ENCODE measurements at regions not wholly inside any gene's neighbourhood (a gene's known extent, or its start where the extent isn't known, plus 50 kb on each side); places are given as distances from the start of the nearest gene placed in this dataset.

DNA sequence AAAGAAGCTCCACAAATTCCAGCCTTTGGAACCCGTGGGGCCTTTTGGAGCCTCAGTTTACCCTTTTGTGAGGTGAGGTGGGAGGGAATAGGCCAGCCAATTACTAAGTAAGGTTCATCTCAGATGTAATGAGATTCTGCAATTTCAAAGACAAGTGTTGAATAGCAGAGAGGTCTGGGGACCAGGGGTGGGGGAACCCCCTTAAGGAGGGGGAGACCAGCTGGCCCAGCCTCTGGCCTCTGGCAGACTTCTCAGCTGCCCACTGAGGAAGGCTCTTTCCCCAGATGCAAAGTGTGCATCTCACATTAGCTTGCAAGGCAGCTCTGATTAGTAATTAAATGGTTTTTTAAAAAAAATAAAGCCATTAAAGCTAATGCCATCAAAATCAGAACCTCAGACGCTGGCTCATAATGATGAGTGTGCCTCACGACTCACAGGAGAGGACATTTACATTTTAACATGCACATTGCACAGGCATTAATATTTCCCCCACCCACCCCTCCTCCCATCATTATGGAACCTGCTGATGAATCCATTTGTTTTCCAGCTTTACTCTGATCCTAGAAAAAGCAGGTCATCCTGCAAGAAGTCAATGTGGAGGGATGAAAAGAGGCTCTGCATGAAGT is 176.7 kb upstream of the TLE3 start:
- DNase-seq: no peak

DNA sequence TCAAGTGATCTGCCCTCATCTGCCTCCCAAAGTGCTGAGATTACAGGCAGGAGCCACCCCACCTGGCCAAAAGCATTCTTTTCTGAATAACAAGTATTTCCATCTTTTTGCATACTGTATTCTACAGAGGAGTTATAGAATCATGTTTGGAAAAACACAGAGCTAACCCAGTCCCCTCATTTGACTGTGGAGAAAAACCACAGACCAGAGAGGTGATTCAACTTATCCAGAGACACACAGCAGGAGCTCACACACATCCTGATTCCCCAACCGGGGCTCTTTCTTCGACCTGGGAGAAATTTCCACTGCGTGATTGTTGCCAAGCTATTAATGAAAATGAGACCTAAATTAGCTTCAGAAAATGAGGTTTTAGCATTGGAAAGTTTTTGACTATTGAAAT is 176.1 kb upstream of the TLE3 start:
- no peak for DNase-seq

DNA sequence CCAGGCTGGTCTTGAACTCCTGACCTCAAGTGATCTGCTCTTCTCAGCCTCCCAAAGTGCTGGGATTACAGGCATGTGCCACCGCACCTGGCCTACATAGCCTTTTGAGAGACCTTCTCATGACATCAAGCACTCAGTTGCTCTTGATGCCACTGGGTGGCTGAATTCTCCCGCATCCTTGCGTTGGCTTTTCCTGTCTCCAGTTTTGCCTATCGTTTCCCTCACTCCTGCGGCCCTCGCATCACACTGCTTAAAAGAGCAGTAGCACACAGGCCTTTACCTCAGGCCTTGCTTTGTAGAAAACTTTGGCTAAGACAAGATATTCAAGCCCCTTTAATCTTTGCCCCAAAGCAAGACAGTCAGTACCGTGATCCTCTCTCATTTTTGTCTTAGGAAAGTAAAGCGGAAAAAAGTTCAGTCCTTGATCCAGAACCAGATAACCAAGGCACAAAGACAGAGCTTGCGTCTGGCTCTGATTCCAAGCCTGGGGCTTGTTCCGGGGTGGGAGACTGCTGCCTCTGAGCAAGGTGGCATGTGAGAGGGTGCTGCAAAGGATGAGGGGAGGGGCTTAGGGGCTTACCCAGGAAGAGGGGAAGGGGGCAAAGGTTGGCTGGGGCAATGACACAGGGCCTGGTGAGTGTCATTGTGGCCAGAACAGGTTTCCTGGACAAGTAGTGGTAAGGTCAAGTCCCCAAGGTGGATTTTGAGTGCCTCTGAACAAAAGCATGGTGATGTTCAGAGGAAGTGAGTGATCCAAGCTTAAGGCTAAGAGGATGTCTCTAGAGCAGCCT is 175.0 kb upstream of the TLE3 start:
- DNase-seq: no peak

DNA sequence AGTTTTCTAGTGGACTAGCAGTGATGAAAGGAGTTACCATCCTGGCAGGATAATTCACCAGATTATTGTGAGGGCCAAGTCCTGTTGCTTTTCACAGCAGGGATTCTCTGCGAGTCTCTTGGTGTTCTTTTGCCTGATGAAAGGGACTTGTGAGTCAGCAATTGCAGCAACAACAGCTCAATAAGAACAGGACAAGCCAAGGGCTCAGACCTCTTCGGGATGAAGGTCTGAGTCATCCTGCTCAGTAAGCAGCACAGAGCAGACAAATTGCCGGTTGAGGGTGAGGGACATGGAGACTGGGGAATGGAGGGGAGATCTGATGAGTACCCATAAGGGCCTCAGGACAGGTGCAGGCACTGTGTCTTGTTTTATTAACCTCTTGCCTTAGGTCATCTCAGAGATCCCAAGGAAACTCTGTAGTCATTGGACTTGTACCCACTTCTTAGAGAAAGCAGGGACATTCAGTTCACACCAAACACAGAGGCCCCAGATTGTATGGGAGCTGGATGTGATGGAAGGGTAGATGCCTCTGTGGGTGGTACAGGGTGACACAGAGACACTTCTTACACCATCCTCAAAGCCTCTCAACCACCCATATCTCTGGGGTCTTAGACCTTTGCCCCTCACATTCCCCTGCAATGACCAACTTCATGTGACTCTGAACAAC is 173.8 kb upstream of the TLE3 start:
- peak; percentile 97 for DNase-seq

DNA sequence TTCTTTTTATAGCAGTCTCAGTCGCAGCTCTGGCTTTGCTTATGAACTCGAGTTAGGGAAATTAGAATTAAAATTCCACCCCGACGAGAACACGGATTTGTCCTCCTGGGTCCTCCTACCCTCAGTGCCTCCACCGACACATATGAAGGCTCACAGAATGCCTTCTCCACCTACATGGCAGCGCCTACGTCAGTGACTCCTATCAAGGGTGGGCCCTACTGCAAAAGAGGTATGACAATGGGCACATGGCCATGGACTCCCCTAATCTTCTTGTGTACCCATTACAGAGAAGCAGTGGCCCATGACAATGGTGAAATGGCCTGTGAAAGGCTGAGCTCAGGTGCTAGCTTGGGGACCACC is 173.0 kb upstream of the TLE3 start:
- no peak for DNase-seq

DNA sequence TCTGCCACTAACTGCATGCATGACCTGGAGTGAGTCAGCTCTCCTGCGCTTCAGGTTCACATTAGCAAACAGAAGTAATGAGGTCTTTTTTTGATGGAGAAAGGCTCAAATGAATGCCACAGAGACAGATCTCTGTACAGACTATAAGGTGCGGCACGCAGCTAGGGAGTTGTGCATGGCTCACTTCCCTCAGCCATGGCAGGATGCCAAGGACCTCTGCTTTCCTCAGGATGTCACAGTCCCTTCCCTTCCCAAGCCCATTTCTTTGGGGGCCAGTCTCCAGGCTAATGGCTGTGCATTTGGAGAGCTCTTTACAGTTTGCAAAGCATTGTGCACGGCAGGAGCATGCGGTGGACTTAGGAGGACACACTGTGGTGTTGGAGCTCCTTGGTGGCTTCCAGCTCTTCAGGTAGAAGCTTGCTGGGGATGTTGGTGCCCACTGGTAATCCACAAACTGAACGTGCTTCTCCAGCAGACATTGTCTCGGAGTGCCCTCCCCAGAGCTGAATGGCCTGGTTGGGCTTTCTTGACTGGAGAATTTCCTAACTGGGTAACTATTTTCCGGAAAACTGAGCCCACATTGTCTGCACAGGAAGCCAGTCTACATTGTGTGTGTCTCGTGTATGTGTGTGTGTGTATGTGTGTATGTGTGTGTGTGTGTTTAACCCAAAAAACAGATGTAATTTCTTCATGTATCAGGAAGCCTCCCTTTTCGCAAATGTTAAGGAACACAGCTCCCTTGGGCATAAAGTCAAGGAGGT is 172.5 kb upstream of the TLE3 start:
- no peak for DNase-seq

DNA sequence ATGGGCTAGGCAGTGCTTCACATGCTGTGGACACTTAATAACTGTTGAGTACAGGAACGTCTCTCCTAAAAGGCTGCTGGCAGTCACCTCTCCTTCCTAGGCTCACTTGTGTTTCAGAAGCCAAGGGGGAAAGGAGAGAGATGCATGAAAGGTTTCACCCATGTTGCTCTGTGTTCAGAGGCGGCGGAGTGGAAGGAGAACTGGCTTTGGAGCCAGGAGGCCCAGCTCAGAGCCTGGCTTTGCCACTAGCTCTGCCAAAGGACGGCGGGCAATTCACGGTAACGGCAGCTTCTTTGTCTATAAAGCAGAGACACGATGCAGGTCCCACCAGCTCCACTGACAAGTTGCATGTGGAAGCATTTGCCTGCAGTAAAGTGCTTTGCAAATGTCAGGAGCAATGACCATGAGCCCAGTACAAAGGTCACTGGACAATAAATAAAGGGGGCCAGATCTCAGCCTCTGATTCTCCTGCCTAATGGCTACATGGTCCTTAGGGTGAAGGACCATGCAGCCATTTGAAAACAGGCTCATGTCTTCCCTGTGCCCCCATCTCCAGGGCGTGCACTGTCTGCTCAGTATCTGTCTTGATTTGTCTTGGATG is 171.7 kb upstream of the TLE3 start:
- no peak for DNase-seq

DNA sequence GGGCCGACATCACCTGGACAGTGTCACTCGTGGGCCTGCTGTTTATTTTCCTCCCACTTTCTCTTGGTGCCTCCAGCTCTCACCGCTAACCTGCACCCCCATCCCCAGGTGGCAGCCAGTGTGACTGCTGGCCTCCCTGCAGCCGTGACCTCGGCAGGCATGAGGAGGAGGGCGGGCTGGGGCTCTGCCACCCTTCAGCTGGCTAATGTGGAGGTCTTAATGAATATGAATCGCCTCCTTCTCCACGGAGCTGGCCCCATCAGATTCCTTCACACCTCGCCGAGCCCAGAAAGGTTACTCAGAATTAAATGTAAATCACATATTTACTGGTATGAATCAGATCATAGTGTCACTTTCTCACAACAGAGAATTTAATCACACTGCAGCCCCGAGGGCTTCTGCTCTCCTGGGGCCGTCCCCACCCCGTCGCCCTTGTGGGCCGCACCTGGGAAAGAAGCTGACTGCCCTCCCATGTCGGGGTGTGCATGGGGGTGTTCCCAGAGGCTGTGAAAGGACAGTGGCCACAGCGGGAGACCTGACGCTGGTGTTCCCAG is 171.1 kb upstream of the TLE3 start:
- no peak for DNase-seq

DNA sequence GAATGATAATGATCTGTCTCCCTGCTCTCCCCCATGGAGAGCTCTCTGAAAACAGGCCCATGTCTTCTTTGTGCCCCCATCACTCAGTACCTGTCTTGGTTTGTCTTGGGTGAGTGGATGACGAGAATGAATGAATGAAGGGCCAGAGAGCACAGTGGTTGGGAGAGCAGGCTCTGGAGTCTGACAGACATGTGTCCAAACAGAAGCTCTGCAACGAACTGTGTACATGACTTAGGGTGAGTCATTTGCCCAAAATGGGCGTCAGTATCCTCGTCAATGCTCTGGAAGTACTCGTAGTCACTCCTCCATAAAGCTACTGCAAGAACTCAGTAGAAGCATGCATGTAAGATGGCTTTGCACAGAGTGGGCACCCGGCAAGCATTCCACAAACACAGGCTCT is 170.2 kb upstream of the TLE3 start:
- peak; percentile 30 for DNase-seq

DNA sequence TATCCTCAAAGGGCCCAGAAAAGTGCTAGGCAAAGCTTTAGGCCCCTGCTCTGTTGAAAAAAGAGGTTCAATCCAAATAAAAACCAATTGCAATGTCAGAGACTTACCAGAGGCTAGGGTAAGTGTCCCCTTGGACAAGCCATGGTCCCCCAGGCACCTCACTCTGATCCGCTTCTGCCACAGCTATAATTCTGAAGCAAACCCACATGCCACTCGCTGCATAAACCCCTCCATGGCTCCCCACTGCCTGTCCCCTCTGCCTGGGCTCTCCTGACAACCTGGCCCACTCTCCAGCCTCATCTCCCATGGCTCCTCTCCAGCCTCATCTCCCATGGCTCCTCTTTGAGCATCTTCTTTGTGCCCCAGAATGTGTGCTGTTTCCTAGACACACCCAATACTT is 169.6 kb upstream of the TLE3 start:
- DNase-seq: no peak

DNA sequence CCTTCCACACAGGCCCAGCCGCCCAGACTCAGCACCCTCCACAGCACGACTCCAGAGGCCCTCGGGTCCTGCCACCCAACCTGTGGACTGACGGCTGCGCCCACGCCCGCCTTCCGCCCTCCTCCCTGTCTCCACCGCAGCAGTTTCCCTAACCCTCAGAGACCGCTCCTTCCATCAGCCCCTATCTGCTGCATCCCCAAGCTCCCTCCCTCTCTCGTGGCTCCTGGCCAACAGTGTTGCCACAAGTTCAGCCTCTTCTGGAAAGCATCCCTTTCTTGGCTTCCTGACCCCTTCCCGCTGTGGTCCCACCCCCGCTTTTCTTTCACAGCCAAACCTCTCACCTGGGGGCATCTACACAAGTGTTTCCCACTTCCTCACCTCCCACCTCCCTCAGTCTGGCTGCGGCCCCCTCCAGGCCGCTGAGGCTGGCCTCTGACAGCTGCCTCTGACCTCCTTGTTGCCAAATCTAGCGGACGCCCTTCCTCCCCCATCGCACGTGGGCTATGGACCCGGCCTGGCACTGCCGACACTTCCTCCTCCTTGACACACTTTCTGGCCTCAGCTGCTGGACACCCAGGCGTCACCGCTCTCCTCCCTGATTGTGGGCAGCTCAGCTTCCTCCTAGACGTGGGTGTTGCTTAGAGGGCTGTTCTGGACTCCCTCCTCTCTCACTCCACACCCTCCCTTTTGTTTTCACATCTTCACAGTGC is 168.8 kb upstream of the TLE3 start:
- no peak for DNase-seq

DNA sequence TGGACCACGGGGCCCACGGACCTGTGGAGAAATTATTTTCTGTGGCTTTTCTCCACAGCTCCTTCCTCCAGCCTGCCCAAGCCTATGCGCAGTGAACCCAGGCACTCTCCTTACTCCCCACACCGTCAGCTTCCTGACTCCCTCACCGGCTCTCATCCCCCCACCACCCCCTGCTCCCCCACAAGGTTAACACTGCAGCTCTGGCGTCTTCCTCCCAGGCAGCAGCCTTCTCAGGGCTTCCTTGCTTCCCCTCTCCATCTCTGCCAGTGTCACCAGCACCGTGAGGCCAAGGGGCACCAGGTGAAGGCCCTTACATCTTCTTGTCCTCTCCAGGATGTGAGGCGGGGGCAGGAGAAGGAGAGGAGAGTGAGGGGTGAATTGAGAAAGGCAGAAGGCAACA is 168.3 kb upstream of the TLE3 start:
- no peak for DNase-seq

DNA sequence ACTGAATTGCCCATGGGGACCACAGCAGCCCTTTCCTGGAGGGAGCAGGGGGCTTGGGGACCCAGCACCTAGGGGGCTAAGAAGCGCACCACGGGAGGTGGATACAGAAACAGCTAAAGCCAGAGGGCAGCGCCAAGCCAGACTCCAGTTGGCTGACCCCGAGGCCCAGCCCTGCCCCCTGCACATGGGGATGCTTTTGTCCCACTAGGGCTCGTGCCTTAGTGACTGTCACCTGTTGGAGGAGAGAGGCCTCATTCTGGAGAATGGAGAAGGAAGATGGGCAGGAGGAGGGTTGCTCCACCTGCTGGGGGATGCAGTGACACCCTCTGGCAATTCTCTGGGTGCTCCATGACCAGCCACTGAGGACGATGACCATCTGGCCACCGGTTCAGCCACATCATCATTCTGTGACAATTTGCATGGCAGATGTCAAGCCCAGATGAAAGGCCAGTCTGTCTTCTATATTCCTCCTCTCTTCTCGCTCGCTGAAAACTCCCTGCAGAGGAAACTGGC is 167.8 kb upstream of the TLE3 start:
- DNase-seq: no peak

DNA sequence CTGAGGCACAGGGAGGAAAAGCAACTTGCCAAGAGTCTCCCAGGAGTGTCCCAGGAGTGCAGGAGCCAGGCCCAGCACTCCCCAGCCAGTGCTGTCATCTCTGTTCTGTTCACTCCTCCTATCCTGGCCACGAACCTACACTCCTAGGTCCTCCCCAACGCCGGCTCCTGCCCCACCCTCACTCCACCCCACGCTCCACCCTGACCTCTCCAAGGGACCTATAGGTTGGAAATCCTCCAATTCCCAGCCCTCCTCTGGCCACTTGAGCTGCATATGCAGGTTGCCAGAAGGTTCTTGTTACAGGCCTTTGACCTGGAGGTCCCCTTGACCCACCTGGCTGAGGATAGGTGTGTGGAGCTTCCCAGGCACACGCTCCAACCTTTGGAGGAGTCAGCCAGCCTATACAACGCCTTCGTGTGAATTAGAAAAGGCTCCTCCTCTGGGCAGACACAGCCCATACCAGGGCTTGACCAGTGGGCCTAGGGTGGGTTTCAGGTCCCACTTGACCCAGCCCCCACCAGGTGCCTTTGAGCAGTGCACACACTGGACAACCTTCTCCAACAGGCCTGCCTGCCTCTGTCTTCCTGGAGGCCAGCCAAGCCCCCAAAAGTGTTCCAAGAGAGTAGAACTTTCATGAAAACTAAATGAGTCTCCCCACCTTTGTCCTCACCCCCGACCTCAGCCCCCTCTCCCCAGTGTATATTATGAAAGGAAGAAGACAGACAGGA is 167.2 kb upstream of the TLE3 start:
- DNase-seq: no peak

DNA sequence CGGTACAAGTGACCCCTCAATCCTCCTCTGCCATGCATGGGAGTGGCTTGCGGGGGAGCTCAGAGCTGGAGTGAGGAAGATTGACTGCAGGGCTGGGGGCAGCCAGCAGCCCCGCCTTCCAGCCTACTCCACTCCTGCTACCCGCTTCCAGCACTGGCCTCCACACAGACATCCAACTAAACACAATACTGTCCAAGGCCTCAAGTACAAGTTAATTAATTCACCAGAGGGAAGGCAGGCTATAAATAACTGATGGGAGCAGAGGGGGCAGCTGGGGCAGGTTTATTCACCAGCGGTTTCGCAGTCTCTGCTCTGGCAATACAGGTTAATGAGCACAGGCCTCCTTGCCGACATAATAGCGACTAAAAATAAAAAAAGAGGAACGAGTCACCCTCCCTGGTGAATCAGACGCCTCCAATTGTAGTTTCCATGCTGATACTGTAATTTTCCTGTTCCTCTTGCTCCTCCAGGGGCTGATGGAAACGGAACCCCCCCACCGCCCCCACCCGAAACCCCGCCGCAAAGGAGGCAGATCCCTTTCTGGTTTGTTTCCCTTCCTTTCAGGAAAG is 166.4 kb upstream of the TLE3 start:
- no peak for DNase-seq

DNA sequence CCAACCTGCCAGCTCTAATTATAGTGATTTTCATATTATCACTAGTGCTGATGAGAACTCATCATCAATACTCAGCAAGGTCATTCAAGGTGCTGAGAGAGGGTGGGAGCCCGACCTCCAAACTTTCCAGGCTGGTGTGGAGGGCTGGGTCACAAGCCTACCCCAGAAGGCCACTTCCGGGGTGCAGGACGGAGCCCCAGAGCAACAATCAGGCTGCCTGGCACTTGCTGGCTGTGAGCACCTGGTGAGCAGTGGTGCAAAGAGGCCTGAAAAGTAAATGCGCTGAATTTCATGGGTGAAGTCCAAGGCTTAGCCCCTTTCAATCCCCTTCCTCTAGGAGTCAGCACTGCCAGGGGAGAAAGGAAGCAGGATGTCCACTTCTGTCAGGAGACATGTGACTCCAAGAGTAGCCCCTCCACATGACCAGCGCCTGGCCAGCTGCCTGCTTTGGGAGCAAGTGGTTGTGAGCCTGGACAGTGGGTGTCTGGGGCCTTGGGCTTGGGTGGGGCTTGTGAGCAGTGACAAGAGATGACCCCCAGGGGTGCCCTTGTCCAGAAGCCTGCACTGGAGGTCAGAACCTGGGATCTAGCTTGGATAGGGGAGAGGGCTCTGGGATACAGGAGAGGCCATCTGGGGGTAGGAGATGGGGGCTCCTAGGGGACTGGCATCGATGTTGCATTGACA is 165.0 kb upstream of the TLE3 start:
- no peak for DNase-seq

DNA sequence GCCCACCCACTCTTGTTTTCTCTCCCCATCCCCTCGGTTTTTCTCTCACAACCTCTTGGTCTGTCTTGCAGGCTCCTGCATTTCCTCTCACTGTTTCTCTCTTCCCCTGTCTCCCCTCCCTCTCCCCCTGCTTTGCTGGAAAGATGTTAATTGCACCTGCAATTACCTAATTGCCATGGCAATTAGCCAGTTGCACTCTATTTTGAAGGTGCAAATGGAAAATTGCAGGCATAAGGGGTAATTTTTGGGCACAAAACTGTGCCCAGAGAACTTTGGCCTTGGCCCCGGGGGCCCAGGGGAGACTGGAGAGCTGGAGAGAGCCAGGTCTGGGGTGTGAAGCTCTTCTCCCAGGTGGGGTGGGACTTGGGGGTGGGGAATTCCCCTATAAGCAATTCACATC is 164.5 kb upstream of the TLE3 start:
- DNase-seq: no peak

DNA sequence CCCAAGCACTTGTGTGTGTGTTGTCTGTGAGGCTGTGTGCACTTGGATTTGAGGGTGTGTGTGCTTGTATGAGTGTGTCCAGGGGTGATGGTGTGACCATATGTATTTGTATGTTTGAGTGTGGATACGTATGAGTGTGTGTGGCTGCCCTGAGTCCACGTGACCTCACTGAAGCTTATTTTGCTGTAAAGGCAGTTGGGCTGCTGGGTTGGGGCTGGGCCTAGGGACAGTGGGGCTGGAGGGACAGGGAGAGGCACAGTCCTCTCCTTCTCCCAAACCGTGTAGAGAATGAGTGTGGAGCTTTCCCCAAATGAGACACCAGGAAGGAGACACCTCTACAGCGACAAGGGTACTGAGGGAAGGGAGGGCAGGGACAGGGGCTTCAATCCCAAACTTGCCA is 163.4 kb upstream of the TLE3 start:
- no peak for DNase-seq

DNA sequence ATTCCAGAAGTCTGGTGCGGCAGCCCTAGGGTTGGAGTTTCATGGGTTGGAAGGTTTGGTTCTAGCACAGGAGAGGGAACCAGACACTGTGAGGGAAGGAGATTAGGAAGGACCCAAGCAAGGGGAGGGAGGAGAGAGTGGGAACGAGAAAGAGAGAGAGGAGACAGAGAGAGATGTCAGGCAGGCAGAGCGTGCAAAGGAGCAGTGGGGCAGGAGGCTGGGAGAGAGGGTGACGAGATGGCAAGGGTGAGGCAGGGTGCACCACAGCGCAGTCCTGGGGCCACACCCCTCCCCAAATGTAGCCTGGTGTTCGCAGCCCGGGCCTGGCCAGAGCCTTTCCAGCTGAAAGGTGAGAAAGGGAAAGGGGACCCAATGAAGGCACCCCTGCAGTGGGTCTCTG is 162.9 kb upstream of the TLE3 start:
- DNase-seq: no peak
